ENCODE measurements at regions not wholly inside any gene's neighbourhood (a gene's known extent, or its start where the extent isn't known, plus 50 kb on each side); places are given as distances from the start of the nearest gene placed in this dataset.
"Not testable (repeated sequence)": the region's sequence is repeated elsewhere in the genome, so short reads cannot be mapped to it uniquely, and the experiment has no call there.

DNA sequence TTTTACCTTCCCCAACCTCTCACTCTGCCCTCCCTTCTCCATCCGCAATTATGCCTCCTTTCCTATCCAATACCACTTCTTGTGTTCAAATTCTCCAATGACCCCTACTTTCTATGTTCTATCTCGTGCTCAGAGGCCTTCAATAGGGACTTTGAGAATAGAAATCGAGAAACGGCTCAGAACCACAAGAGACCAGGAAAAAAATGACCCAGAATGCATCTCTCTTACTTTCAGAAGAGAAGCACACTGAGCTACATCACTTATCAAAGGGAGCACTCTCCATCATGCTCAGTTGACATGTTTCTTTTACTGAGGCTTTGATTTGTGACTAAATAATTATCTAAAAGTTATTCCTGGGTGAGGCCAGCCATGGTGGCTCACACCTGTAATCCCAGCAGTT is 162.4 kb upstream of the PRICKLE2 start:
- DNase-seq = no peak

GRCh38 chr3:64385277-64385676 is 160.0 kb upstream of the PRICKLE2 start:
- no peak for DNase-seq

DNA sequence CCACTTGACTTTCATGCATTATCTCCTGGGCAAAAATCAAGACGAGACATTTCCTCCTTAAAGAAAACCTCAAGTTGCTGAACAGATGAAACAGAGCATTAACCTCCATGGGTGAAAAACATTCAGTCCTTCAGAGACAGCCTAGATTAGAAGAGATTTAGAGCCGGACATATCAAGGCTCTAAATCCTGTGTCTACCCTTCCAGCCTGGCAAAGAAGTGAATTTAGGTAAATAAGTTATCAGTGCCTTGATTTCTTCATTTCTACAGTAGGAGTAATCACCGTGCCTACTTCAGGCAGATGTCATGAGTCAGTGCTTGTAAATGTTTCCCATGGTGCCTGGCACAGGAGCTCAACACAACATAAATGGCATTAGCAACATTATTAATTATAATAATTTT is 159.3 kb upstream of the PRICKLE2 start:
- DNase-seq = no peak

DNA sequence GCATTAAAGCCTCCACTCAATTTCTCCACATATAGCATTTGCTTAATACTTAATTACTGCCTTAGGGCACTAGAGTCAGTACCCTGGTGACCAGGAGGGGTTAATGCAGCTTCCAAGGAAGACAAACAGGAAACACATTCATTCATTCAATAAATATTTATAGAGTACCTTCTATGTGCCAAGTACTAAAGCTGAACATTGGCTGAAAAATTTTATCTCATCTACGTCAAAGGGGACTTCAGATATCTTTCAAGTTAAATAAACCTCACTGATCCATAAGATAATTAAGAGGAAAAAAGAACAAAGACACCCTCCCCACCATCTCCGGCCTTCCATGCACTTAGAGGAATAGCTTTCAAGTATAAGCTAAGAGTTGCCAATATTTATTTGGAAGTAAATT is 156.9 kb upstream of the PRICKLE2 start:
- DNase-seq = no peak

GRCh38 chr3:64381367-64381766 is 156.1 kb upstream of the PRICKLE2 start:
- no peak for DNase-seq

DNA sequence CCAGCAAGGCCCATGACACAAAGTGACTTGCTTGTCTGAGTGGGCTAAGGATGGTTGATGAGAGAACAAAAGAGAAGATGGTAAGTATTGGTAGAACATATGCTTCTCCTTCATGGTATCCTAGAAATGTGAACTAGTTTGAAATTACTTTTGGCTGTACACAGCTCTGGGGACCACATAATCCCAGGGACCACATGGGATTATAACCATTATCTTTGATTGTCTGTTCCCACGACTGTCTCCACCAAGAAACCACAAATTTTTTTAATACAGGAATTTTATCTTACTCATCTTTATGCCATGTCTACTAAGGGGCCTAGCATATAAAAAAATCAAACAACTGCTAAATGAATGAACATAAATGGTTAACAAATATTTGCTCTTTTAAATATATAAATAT is 155.3 kb upstream of the PRICKLE2 start:
- no peak for DNase-seq

- DNase-seq = no peak
Measured at GRCh38 chr3:64379221-64379620, 154.0 kb upstream of the PRICKLE2 start.

- no peak for DNase-seq
Measured at GRCh38 chr3:64377942-64378341, 152.7 kb upstream of the PRICKLE2 start.

DNA sequence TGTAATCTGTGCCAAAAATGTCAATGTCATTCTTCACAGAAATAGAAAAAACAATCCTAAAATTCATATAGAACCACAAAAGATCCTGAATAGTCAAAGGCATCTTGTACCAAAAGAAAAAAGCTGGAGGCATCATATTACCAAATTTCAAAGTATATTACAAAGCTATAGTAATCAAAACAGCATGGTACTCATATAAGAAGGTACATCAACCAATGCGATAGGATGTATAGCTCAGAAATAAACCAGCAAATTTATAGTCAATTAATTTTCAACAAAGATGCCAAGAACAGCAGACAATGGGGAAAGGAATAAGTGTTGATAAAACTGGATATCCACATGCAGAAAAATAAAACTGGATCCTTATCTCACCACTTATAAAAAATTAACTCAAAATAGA is 150.5 kb upstream of the PRICKLE2 start:
- no peak for DNase-seq

GRCh38 chr3:64369390-64369789 is 144.1 kb upstream of the PRICKLE2 start:
- no peak for DNase-seq

GRCh38 chr3:64368257-64369020 is 143.2 kb upstream of the PRICKLE2 start:
- no peak for DNase-seq

DNA sequence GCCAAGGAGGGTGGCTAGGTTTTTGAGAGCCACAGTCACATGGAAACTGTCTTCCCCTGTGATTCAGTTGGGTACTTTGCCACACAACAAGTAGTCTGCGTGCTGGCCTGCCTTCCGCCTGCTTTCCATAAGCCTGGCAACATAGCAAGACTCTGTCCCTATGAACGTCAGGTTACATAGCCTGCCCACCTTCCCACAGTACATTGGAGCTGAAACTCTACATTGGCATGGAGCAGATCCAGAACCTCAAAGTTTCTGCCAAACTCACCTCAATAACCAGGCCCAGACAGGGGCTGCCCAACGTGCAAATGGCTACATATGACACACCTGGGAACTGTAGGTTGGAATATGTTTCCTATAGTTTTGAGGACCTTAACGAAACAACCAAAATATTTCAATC is 140.6 kb upstream of the PRICKLE2 start:
- no peak for DNase-seq

DNA sequence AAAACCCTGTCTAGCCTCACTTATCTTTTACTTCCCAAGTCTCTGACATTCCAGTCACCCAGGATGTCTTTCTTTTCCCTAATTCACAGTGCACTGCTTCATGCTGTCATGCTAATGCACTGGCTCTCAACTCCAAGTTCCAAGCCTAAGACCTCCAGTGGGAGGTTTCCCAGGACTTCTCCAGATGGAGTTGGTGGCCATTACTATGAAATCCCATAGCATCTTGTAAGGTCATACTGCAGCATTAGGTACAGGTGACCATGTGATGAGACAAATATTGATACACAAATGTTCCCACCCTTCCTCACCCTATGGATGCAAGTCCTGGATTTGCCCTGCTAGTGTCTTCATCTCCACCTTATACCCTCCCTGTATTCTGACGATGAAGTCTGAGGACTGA is 138.6 kb upstream of the PRICKLE2 start:
- no peak for DNase-seq

DNA sequence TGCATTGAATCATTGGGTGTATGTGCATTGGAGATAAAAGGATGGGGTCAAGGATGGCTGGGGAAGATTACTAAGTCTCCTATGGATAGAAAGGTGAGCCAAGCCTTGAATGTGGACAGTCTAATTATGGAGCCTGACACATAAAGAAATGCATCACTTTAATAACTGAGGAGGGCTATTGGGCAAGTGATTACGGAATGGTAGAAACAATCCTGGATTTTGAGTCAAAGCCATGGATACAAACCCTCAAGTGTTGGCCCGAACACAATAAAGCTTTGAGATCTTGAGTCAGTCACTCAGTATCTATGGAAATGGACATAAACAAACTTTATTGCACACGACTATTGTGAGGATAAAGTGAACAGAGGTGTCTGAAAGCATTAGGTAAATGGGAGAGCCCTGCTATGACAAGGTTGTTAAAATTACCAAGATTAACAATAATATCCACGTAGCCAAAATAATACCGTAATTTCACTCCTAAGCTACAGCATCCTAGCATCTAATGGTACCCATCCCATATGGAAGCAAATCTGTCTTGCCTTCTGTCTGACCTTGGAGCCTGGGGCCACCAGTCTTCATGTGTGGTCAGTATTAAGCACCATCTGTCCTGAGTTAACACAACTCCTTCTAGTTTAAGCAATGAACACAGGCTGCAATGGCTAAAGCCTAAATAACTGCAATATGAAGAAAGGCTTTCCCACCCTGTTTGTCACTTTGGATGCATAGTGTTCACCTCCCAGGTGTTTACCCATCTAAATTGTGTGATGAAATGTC is 136.9 kb upstream of the PRICKLE2 start:
- DNase-seq = no peak

GRCh38 chr3:64361036-64361435 is 135.8 kb upstream of the PRICKLE2 start:
- not testable (repeated sequence) for DNase-seq

- no peak for DNase-seq
Measured at GRCh38 chr3:64360280-64360679, 135.0 kb upstream of the PRICKLE2 start.

DNA sequence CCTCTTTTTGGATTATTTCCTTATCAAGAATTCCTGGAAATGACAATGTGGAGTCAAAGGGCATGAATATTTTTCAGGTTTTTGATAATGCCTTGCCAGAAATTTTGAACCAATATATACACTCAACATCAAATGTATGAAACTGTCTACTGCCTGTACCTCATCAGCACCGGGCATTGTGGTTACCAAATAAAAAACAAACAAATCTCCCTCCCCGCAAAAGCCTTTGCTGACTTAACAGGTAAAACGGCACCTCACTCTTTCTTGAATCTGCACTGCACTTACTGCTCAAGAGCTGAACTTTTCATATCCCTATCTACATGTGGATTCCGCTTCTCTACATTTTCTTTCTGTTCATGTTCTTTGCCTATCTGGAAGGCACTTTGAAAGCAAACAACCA is 134.5 kb upstream of the PRICKLE2 start:
- DNase-seq = no peak

GRCh38 chr3:64358853-64359252 is 133.6 kb upstream of the PRICKLE2 start:
- DNase-seq = no peak

DNA sequence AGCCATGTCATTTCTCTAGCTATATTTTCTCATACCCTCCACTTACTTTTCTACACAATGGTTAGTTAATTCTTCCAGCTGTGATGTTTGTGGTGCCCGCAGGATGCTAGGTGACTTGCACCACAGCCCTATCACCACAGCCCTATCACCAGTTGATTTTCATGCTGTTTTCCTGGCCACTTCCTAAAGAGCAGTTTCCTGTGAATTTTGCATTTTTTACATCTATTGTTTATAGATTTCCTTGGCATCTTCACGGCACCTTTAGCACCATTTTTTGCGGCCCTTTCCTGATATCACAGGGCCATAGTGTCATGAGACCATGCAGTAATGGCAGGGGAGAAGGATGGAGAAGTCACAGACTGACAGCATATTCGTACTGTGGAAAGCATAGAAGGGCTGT is 132.9 kb upstream of the PRICKLE2 start:
- DNase-seq = no peak

- no peak for DNase-seq
Measured at GRCh38 chr3:64357481-64357880, 132.2 kb upstream of the PRICKLE2 start.

DNA sequence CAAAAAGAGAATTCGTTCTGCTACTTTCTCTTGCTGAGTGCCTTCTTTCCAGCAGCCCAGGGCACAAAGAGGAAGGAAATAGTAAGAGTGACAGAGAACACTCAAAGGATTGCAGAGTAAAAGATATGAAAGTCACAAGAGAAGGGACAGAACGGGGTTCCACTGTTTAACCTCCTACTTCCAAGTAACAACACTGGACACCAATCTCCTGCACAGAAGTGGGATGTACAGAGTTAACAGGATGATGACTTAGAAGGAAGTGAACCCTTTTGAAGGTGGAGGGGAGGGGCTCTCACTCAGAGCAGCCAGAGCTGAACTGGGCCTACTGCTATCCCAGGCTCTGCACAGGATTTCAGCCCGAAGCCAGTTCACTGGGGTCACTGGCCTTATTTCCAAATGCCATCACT is 130.1 kb upstream of the PRICKLE2 start:
- no peak for DNase-seq

GRCh38 chr3:64354956-64355355 is 129.7 kb upstream of the PRICKLE2 start:
- DNase-seq = no peak

DNA sequence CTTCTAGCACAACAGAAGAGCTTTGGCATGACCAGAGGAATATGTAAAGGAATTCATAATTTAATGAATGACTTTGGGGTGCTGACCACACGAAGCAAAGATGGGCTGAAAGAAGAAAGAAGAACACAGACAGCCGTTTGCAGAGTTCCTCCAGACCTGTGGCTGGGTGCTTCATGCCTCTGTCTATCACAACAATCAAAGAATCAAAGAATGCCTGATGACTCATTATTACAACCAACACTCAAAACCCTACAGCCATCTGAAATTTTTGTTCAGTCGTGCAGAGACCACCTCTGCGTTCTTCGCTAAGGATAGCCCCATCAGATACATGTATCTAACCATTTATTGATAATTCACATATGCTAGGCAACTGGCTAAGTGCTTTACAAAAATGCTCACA is 129.0 kb upstream of the PRICKLE2 start:
- DNase-seq = no peak

- no peak for DNase-seq
Measured at GRCh38 chr3:64353226-64353625, 128.0 kb upstream of the PRICKLE2 start.

DNA sequence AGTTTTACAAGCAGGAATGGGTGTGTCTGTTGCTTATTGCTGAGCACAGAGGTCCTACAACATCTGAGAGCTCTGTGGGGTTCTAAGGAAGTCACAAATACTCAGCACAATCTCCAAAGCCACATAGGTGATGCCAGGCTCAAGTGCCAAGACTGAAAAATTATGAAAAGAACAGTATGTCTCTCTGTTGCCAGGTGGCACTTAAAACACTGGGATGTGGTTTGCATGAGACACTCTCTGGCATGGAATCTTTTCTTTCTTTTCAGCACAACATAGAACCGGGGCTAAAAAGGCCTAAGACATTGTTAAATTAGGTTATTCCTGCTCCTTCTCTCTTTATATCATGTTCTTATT is 127.3 kb upstream of the PRICKLE2 start:
- no peak for DNase-seq
